Activated CD4-positive, alpha-beta T cell treated with anti-CD3 and anti-CD28 coated beads for 48 hours (primary cell): ENCODE measurements at regions not wholly inside any gene's neighbourhood (a gene's known extent, or its start where the extent isn't known, plus 50 kb on each side); places are given as distances from the start of the nearest gene placed in this dataset.

Experiments
- DNase-seq: peaks from one replicate; pipeline ENCODE4 v3.0.0-alpha.2; 2020

DNA sequence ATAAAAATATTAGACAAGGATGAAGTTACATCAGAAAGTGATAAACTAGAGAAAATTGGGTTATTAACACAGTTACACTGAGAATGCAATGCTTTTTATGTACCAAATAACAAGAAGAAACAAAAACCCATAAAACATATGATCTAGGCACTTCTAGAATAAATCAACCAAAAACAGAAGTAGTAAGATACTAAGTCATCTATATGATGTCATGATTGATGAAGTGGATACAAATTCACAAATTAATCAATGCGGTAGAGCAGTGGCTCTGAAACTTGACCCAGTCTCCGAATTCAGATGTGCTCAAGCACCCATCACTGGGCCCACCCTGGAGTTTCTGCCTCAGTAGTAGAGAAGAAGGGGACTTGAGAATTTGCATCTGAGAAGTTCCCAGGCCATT, 112.1 kb upstream of the SSTR4 start:
- DNase-seq, result no peak

DNA sequence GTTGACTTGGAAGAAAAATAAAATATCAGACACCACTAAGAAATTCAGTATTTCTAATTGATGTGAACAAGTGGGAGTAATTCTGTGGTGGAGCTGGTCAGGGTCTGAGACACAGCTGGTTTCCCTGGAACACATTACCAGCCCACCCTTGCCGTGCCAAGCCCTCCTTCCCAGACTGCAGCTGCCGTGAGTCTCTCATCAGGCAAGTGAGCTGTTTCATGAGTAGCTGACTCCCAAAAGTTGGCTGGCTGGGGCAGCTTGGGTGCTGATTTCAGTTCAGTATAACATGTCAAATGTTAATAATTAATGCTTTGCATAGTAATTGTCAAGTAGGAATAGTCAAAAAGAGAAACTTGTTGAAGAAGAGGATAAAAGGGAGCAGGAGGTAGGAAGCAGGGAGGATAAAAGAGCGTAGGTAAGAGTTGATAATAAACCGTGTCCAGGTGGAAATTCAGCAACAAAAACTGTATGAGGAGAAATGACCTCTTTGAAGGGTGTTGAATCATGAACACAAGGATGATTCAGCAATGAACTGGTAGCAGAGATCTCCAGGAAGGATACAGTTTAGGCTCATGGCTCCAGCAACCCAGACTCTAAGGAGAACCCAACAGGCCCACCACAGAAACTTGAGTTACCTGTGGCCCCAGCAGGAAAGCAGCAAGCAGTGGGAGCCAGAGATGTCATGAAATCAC, 110.9 kb upstream of the SSTR4 start:
- DNase-seq, result no peak

DNA sequence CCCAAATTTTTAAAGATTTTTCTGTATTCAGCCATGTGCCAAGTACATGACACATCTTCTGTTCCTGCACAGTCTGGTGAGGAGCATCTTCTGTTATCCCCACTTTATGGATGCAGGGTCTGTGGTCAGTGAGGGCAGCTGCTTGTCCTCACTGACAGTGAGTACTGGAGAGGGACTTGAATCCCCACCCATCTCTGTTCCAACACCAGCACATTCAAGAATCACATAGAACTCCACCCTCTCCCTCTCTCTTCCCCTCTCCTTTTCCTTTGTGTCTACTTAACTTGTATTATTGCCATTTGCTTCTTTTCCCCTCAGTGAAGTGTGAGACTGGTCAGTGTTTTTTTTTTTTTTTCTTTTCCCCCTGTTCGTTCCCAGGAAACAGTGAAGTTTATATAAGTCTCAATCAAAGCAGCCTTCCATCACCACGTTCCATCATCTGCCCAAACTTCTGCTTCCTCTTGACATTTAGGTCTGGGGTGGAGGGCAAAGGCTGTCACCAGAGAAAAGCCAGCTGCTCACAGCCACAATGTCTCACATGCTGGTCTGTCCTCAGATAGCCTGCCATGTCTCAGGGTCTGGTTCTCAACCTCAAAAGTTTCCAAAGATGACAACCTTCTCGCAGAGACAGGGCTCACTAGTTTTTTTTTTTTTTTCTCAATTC, 110.0 kb upstream of the SSTR4 start:
- no peak for DNase-seq

DNA sequence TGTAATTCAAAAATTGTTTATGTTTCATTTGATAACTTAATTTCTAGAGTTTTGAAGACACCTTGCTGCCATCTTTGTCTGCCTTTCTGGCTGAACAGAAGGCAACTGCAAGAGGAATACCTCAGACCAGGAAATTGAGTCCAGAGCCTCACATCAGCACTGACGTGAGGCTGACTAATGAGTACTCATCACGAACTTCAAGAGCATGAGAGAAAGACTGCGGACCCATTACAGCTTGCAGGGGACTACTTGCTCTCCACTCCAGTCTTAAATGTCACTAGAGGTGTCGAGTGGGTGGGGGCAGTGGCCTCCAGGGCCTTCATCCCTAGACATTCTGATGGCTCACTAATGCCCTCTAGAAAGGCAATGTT, 109.5 kb upstream of the SSTR4 start:
- DNase-seq, result no peak

DNA sequence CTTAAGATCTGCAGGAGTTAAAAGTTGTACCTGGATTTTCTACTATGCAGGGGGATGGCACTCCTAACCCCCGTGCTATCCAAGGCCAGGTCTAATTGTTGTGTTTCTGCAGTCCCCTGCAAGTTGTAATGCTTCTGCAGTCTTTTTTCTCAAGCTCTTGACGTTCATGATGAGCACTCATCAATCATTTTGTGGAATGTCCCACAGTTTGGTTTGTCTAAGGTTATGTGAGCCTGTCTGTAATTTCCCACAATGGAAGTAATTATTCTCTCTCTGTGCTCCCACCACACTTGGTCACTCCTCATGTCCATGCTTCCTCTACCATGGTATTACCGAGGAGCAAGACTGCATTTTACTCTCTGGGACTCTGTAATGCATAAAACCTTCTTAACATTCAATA, 107.6 kb upstream of the SSTR4 start:
- no peak for DNase-seq

DNA sequence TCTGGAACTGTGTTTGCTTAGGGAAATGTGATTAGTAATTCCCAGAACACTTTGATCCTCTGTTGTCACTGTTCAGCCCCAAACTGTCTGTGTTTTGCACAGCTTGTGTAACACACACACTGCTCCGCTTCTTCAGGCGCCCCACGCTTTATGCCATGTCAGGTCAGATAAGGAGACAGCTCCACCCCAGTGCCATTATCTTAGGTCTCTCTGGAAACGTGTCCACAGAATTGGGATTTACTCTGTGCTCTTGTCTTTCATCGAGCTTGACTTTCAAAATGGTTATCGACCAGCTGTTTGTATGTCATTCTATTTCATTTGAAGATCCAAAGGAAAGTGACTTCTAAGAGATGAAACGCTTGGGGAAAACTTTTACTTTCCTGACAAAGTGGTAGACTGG, 106.4 kb upstream of the SSTR4 start:
- DNase-seq, result no peak

DNA sequence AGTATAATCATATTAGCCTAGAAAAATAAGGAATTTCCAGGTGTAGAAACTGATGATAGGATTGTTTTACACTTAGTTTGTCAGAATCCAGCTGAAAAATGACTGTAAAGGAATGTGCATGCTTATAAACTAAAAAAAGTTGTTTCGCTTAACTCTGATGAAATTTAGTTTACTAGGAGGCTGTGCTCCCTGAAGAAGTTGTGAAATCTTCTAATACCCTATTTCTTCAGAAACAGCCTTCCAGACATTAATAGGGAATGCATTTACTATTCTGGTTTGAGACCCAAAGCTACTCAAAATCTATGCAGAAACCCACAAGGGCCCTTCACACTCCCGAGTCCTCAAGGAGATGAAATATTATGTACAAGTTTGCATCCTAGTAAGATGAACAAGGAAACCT, 105.5 kb upstream of the SSTR4 start:
- DNase-seq, result no peak

DNA sequence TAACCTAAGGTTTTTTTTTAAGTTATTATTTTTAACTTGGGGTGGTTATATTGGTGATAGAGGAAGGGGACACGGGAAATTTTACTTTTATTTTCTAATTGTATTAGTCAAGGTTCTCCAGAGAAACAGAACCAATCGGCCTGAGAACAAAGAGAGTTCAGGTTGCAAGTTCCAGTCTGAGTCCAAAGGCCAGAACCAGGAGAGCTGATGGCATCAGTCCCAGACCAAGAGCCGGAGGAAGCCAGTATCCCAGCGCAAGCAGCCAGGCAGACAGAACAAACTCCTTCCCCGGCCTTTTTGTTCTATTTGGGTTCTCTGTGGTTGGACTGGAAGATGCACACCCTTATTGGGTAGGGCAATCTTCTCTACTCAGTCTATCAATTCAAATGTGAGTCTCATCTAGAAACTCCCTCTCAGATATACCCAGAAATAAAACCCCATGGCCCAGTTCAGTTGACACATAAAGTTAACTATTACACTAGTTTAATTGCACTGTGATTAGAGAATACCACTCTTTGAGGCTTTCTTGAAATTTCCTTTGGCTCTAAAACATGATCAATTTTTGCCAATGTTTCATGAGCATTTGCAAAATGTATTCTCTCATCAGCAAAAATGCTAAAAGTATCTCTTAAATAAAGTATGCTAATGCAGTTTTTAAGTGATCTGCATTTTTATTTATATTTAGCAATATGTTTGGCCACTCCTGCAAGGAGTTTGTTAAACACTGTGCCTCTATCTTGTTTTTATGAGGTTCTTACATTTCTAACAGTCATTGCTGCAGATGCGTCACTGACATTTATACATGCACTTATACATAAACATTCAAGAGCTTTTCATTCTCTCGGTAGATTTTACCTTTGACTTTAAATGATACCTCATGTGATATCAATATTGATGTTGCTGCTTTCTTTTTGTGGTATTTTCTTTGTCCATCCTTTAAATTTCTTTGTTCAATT, 103.2 kb upstream of the SSTR4 start:
- DNase-seq, result no peak

DNA sequence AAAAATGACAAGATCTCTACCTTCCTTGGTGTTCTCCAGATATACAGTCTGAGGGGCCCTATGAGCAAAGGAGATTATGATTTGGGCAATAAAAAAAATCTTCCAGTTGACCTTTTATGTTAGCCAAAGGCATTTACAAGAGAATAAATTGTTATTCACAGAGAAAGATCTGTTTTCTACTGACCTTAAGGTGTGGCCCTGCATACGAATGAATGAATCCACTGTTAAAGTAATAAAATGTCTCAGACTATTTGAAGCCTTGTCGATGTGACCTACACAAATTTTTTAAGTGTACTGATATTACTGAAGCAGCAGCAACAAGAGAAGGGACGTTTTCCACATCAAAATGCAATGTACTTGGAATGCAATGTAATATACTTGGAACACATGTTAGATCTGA, 95.9 kb upstream of the SSTR4 start:
- DNase-seq, result no peak

DNA sequence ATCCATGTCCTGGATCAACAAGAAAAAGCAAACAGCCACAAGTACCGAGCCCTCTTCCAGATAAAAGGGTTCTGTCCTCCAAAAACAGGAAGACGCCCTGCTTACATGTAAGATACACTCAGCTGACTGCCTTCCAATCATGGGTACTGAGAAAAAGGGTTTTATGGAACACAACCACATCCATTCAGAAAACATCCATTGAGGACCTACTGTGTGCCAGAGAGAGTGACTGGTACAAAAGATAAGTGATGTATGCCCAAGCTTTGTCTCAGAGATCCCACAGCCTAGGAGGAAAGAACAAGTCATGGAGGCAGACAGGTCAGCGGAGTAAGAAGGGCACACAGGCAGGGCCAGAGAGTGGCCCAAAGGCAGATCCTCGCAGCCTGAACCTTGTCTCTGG, 94.8 kb upstream of the SSTR4 start:
- DNase-seq, result no peak

DNA sequence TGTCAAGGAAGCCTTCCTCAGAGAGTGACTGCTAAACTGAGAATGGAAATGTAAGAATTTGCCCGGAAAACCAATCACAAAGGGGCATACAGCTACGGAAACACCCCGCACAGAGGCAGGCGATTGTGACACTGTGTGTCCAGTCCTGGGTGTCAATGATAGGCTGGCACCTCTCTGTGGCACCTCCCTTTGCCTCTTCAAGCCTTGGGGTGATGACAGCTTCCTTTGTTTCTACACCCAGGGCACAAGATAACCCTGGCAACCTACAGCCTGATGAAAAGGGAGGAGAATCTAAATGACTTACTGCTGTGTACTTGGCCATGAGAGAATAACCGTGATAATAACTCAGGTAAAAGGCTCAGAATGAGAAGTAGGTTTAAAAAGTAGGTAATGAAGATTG, 93.6 kb upstream of the SSTR4 start:
- DNase-seq, result no peak

DNA sequence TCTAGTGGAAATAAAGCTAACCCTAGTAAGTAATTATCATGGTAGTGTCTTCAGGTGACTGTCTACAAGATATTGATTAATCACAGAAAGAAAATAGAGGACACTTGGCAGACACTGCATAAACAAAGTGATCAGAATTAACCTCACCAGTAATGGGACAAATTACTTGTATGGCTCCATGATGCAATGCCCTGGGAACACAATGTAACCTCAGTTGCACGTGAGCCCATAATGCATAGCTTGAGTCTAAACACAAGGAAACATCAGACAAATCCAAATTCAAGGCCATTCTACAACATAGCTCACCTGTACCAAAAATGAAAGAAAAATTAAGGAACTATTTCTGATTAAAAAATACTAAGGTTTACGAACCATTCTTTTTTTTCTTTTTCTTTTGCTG, 92.4 kb upstream of the SSTR4 start:
- DNase-seq, result no peak

DNA sequence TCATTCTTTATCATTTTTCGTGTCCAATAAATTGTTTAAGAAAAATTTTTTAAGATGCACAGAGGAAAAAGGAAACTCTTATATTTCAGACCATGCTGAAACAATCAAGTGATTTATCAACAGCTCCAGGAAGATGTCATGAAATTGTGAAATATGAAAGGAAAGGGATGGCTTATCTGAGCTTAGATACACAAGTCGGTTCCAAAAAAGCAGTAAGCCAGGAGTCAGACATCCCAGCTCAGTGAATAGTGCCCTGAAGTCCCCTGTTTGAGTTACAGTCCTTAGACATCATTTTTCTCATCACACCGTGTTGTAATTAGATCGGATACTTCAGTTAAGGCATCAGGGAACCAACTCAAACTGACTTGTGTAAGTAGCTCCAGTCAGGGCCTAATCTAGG, 91.0 kb upstream of the SSTR4 start:
- DNase-seq, result no peak

DNA sequence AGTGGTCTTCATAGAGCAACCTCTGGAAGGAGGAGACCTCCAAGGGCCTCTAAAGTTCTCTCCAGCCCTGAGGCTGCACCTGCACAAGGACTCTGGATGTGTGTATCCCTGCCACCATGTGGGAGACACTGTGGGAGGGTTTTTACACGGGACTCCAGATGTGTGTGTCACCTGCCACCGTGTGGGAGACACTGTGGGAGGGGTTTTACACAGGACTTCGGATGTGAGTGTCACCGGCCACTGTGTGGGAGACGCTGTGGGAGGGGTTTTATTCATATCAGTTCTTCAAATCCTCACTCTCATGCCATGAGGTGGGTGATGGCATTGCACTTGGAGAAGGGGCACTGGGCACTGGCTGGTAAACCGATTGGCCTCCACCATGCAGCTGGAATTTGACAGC, 90.2 kb upstream of the SSTR4 start:
- DNase-seq, result no peak

DNA sequence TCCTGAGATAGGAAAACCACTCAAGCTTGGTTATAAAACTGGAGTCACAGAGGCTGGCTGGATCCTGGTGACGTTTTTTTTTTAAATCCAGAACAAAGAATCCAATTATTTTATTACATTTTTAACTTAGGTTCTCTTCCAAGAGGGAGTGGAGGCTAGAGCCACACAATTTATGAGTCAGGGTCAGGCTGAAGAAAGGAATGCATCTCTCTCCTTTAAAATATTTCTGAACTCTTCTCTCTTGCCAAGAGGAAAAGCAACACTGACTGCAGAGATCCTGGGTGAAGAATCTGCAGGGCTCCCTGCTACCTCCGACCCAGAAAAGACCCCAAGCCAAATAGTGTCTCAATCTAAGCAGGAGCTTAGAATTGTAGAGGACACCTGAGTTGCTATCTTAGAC, 88.5 kb upstream of the SSTR4 start:
- DNase-seq, result no peak

DNA sequence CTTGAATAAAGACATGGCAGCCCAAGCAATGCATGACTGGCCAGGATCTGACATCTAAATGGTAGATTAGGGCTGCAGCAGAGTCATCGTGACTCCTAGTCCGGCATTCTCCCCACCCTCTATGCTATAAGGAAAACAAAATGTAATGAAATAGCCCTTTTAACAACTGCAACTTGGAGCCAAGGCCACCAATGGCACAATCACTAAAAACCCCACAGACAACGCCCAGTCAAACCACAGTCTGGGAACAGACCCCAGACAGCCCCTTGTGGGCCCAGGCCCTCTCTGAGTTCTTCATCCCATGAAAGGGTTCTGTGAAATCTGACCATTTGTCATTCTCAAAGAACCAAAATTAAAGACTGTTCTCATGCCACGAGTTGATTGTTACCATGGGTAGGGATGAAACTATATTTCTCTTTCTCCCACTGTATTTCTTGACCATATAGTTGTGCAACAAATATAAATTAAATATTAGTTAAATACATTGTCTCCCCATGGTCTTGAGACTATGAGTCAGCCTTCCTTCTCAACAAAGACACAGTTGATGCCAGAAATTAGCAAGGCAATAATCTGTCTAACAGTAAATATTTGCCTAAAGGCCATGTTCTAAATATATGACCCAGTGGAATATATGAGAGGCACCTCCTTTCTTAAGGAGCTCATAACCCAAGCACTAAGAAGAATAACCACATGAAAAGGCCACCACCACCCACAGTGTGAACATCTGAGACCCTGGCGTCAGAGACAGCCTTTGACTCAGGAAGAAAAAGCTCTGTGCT, 85.6 kb upstream of the SSTR4 start:
- no peak for DNase-seq

DNA sequence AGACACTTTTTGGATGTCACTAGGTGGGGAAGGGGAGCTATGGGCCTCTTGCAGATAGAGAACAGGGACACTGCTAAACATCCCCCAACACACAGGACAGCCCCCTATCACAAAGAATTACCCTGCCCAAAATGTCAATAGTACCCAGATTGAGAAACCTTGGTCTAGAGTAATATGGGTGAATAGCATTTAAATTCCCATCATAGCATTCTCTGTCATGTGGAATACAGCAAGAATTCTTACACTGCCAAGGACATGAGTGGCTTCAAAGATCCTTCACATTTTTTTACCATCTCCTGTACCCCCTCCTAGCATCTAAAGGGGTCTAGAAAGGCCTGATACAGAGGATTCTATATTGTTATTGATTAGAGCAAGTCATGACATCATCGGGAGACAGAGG, 83.1 kb upstream of the SSTR4 start:
- no peak for DNase-seq

DNA sequence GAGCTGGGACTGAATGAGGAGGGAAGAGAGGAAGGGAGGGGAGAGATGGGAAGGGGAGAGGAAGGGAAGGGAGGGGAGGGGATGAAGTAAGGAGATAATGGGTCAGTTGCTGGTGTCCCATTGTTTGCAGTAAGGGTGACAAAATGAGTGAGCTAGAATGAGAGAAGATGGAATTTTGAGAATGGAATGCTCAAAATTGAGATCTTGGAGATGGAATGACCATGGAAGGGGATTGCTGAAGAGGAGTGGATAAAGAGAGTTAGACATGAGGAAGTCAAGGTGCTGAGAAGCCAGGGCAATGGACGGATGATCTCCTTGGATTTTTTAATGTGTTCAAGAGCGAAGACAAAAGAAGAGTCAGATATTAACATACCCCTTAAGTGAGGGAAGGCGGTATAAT, 80.5 kb upstream of the SSTR4 start:
- DNase-seq, result no peak

DNA sequence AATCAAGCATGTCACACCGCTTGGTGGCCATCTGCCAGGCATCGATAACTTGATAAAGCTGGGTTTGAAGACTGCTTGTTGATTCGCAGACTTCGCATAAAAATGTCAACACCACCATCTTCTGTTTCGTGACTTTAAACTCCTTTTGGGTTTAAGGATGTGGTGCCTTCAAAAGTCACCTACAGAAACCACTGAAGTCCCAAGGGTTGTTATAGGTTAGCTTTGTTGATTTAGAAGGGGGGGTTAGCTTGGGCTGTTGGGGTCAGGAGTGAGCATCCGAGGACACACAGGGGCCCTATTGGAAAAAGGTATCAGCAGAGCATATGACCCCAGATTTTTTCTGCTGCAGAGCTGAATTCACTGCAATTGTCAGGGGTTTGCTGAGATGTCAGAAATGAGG, 76.7 kb upstream of the SSTR4 start:
- no peak for DNase-seq

DNA sequence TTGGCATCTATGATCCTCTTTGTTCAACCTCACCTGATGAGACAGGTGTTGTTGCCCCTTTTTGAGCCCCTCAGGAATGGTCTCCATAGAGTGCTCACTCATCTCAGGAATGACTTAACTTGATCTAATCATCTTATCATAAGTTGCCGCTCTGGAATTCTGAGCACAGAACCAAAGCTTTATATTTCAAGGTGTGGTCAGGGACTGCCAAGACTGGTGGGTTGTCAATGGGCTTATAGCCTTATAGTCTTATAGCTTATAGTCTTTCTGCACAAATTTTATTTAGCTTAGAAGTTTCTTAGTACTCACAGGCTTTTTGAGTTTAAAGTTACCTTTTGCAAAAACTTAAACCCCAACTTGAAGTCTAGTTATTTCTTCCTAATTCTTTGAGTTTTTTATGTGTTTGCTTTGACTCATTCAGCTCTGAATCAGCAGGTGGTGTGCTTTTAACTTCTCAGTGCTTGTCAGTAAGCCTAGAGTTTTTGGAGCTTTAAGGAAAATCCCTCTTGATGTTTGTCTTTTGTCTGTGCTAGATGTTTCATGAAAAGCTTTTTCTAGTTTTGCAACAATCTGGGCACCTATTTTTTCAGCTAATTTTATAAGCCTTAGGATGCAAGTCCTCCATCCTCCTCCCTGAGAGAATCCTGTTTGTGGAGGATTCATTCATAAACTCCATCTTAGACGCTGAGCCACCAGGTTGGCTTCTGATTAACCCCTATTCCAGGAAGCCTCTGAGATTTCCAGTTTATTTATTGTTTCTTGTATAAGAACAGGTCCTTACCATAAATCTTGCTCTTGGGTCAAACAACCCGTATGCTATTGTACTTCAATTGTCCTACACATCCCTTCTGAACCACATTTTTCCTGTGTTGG, 72.3 kb upstream of the SSTR4 start:
- DNase-seq, result no peak

DNA sequence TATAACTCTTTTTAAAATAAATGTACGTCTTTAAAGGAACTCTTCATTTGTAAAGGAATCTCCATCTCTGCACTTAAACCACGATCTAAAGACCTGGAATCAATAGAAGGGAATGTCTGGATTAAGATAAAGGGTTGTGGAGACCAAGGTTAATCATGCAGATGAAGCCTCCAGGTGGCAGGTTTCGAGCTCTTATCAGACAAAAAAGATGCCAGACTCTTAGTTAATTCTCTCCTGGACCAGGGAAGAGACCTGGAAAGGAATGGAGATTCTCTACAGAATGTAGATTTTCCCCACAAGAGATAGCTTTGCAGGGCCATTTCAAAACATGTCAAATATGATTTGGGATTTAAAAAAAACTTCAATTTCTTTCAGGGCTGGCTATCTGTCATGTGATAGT, 71.5 kb upstream of the SSTR4 start:
- DNase-seq, result no peak

DNA sequence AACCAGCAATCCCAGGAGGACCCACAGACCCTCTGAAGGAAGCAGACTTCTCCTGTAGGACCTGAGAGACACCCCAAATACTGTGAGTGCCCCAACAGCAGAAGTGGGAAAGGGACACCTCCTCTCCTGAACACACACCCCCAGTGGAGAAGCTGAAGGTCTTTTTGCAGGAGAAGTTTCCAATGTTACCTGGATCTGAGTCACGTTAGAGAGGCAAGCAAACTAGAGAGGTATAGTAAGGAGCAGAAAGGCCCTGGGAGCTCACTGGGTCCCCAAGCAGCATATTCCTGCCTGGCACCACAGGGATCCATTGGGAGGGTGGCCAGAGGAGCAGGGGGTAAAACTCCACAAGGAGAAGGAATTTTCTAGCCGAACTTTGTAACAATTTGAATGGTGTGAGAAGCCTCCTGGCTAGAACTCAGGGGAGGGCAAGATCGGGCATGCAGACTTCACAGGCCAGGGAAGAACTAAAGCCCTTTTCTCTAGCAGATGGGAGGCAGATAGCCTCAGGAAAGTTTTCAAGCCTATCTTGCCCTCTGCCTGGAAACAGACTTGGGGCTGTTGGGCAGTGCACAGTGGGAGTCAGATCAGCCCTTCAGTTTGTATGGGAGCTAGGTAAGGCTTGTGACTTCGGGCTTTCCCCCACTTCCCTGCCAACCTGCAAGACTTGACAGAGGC, 68.2 kb upstream of the SSTR4 start:
- no peak for DNase-seq
